Tibial nerve (tissue), 4 donors: ENCODE measurements at regions not wholly inside any gene's neighbourhood (a gene's known extent, or its start where the extent isn't known, plus 50 kb on each side); places are given as distances from the start of the nearest gene placed in this dataset.

Source experiments
- CTCF ChIP-seq, 5 experiments: fragments of 200-600 bp in 3 of 5; fragments of 450-650 bp in 2 of 5; sonication (generic) in 3 of 5; IDR thresholded peaks; one replicate each; pipeline ENCODE4 v1.5.1; 2016 to 2019; ENCODE audit warnings: antibody characterized with exemption in 5 of 5, mild to moderate bottlenecking in 3 of 5, moderate library complexity in 2 of 5
- EP300 ChIP-seq, 2 donors: sonication (generic); formaldehyde crosslinking; IDR thresholded peaks; one replicate each; pipeline ENCODE4 v1.6.1; 2017; ENCODE audit warnings: antibody characterized with exemption in 2 of 2, mild to moderate bottlenecking in 1 of 2
- POLR2A ChIP-seq, 2 donors: fragments of 450-650 bp; IDR thresholded peaks; one replicate each; pipeline ENCODE4 v1.6.1; 2017; ENCODE audit warnings: antibody characterized with exemption in 2 of 2, mild to moderate bottlenecking in 2 of 2, moderate library complexity in 2 of 2

GRCh38 chr9:30575691-30576090 lies 1808.8 kb upstream of the ACO1 start:
- TF ChIP-seq CTCF (IDR thresholded peaks at IDR 0.05): no peak
- no peak for TF ChIP-seq POLR2A (IDR thresholded peaks at IDR 0.05)
- TF ChIP-seq EP300 (IDR thresholded peaks at IDR 0.05): no peak
